SKM-1 treated with dmso at 0.1 percent for 144 hours (cell line): ENCODE measurements at regions not wholly inside any gene's neighbourhood (a gene's known extent, or its start where the extent isn't known, plus 50 kb on each side); places are given as distances from the start of the nearest gene placed in this dataset.

Experiments used
- DNase-seq: peaks from one replicate; lab custom pipeline; 2025; ENCODE audit not compliant: unreplicated experiment; lab: John Stamatoyannopoulos, UW

DNA sequence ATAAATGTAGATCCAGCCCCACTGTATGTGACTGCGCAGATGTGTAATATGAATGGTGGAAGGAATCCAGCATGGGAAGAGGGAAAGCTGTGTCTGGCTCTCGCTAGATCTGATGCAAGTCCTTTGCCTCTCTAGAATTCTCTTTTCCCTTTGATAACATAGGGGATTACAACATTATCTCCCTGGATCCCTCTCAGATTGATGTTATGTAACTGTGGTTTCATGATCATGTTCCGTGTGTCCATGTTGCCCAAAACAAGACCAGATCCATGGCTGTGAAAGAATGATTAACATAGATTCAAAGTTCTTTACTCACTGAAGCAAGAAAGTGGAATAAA, 184.0 kb upstream of the UBL3 start:
- DNase-seq = no peak

DNA sequence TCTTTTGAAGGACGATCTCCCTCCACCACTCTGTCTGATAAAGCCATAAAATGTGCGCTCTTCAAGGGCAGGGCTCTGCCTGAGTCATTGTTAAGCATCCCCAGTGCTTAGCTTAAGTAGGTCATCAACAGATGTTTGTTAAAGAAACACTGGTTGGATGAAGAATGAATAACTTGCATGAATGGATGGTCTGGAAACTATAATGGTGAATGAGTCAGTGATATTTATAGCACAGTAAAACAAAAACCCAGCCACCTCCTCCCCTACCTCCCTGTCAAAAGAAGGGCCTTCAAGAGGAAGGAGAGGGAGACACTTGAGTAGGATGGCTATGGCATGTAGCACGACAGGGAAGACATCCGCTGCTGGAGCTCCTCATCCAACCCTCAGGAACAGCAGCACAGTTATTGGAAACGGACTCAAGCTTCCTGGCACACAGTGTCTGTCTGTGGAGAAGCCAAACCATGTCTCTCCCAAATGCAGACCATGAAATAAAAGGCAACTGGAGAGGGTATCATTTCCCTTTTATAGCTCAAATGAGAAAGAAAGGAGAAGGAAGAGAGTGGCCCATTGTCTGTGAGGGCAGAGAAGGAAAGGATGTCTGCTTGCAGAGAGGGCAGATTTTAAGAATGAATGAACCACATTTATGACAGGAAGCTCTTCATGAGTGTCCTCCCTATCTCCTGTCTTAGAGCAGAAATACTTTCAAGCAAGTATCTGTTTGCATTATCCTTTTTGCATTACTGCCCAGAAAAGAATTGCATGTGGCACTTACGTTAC, 183.5 kb upstream of the UBL3 start:
- no peak for DNase-seq

DNA sequence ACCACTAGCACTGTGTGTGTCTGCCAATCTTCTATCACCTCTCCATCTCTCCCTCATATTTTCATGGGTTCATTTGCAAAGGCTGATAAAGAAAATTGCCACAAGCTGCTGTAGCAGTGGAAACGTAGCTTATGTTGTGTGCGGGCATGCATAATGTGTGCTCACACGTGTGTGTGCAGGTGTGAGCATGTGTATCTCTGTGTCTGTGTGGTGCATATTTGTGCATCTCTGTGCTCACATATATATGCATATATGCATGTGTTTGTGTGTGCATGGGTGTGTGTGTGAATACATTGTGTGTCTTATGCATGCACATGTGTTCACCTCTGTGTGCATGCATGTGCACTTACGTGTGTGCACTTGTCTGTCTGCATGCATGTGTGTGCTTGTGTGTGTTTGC, 181.8 kb upstream of the UBL3 start:
- no peak for DNase-seq

DNA sequence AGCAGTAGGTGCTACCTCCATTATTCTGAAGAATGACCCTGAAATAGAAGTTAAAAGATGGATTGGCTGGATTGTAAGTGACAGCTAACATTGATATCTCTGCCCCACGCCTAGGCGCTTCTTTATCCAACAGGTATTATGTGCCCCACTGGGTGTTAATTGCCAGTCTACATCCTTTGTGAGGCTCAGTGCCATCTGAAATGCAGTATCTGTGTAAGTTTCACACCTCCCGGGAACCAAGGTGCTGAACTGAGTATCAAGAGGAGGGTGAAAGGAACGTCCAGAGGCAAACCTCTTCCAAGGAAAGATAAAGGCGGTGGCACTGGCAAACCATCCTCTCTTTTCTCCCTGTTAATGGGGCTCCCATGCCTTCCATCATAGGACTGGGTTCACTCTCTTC, 181.1 kb upstream of the UBL3 start:
- DNase-seq = no peak

DNA sequence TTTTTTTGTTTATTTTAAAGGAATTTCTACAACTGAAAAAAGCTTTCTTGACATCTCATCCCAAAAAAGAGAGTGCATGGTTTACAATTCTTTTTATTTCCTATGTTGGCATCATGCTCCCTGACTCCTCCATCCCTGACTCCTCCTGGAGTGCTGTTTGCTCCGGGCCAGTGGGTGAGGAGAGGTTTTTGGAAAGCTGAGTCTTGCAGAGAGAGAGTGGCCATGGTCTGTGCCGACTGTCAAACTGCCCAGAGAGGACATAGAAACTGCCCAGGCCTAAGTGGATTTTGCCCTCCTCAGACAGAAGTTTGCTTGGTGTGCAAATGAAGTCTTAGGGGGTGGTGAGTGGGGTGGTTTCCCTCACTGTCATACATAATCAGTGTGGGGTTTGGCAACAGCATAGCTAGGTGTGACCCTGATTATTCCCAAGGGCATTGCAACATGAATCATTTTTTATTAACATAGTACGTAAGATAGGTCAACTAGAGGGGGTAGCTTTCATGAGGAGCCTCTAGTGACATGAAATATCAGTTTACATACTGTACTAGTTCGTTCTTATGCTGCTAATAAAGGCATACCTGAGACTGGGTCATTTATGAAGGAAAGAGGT, 179.8 kb upstream of the UBL3 start:
- DNase-seq = no peak

DNA sequence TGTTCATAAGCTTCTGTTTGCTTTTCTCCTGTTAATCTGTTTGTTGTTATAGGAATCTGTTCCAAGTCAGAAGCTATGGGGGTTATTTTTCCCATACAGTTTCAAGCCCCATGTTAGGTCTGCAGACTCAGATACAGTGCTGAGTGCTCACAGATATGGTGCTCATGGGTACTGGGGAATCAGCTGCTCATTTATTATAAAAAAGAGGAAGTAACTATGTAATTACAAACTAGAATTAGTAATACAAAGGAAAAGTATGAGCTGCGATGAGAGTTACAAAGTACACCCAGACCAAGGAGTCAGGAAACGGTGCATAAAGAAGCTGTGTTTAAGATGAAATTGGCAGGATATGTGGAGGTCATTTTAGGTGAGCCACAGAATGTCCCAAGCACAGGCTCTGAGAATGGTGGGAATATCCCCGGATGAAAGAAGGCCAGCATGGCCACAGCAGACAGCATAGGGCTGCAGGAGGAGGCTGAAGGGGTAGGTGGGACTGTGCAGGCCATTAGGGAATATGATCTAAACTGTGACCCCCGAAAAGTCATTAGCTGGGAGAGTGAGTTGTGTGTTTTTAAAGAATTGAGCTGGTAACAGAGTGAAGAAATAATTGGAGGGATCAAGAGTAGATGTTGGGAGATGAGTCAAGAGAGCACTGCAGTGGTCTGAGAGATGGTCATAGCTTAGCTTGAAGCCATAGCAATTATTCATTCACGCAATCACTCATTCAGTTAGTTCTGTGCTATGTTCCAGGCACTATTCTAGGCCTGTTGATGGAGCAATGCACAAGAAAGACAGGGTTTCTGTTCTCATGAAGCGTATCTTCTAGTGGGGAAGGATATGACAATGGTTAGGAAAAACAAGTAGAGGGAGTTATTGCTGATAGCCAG, 177.4 kb upstream of the UBL3 start:
- no peak for DNase-seq

DNA sequence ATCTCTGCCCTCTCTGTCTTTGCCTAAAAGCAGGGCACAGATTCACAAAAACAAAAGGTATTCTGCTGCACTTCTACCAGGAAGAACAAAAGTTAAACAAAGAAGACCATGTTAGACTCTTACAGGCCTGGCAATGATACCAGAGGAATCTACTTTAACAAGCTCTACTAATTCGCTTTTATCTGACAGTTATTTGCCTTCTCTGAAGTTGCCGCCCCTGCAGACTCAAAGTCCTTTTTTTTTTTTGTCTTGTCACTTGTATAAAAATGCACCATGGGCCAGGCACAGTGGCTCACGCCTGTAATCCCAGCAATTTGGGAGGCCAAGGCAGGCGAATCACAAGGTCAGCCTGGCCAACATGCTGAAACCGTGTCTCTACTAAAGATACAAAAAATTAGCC, 176.5 kb upstream of the UBL3 start:
- no peak for DNase-seq

DNA sequence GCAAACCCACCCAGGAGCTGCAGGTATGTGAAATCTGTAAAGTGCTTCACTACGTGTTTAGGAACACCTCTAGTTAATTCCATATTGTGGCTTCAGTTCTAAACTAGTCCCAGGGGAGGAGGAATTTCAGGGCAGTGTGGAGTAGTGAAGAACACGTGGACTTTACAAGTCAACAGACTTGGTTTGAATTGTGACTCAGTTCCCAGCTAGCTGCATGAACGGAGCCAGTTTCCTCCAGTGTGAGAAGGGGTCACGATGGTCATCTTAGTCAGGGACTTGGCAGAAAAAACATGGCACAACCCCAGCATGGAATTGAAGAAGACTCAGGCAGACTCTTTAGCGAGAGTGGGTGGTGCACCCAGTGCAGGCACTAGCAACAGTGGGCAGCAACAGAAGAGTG, 175.7 kb upstream of the UBL3 start:
- DNase-seq = no peak

DNA sequence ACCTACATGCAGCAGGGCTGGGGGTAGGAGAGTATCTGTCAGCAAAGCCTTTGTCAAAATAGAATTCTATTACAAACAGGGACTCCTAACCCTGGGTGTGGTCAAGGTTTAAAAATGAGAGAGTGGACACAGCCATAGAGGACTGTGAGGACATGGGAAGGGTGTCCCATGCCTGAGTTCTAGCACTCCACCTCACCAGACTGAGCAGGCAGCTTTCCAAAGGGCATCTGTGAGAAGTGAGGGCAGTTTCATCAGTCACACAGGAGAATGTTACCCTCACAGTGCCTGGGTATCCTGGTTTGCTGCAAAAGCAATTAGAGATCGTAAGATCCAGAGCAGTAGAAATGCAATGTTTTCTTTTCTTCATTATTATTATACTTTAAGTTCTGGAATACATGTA, 174.9 kb upstream of the UBL3 start:
- no peak for DNase-seq

DNA sequence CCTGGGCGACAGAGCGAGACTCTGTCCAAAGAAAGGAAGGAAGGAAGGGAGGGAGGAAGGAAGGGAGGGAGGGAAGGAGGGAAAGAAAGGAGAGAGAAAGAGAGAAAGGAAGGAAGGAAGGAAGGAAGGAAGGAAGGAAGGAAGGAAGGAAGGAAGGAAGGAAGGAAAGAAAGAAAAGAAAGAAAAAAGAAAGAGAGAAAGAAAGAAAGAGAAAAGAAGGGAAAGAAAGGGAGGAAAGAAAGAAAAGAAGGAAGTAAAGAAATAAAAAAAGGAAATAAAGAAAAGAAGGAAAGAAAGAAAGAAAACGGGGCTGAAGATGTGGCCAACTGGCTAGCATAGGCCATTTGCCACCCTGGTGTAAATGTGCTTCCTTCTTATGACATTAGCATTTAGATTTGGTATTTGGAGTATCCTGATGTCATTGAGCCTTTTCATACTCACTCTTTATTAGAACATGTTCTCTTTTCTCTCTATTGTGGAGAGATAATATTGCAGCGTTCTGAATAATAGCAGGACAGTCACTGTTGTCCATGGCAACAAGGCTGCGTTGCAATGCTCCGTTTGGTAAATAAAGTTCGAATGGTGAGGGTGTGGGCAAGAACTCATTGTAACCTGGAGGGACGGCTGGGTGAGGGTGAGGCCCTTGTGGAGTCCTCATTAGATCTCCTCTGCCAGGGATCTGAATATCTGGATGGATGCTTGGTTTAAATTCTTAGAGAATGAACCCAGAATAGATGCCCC, 173.9 kb upstream of the UBL3 start:
- no peak for DNase-seq

DNA sequence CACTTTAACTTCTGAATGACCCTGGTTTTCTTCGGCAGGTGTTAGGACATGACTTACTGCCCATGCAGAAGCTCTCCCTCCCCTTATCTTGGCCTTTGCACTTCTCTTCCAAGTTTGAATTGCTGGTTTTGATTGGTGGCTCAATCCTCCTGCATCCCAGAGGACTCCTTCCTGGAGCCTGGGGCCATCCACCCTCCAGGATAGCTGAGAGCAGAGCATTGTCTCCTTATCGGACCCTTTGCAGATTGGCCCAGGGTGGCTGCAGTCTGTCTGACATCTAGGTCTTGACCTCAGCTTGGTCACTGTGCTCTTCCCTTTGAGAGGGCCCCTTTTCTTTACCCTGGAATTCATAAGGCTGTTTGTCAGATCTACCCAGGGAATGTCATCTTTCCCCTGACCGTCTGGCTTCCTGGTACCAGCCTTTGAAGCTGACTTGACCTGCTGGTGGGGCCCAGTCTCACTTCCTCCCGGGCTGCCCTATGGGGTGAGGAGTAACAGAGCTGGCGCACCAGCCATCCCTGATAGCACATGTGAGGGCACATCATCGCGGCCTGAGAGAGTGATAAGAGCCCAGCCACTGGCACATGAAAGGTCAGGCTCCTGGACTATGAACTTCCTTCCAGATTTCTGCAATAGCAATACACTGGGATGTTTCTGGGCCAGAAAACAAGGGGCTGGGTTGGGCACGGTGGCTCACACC, 172.9 kb upstream of the UBL3 start:
- DNase-seq = no peak

DNA sequence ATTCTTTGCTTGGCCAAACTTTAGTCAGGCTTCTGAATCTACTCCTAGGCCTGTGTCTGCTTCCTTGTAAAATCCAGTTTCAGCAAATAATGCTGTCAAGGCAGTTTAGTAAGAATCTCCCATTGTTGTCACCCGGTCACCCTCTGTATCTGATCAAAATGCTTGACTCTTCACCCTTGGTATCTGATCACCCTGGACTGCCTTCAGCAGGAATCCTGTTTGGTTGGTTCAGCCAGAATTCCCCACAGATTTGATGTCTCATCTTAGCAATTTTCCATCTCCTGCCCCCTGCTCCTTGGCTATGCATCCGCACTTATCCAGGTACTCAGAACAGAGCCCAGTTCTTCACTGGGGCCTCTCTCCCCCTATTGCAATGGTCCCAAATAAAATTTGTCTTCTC, 172.4 kb upstream of the UBL3 start:
- DNase-seq = no peak

DNA sequence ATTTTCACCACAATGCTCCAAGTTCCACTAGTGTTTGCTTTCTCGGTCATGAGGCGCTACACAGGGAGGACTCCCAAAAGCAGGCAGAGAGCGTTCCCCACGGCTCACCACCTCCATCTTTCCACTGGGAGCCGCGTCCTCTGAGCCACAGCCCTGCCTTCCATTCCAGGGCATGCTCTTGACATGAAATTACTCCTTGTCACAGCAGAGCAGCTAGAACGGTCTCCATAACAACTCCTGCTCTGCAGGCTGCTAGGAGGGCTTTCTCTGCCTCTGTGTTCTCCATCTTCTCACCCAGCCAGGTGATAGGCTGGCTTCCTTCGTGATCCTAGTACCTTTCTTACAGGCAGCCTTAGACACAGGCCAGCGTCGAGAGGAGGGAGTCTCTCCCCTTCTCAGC, 171.8 kb upstream of the UBL3 start:
- DNase-seq = no peak

DNA sequence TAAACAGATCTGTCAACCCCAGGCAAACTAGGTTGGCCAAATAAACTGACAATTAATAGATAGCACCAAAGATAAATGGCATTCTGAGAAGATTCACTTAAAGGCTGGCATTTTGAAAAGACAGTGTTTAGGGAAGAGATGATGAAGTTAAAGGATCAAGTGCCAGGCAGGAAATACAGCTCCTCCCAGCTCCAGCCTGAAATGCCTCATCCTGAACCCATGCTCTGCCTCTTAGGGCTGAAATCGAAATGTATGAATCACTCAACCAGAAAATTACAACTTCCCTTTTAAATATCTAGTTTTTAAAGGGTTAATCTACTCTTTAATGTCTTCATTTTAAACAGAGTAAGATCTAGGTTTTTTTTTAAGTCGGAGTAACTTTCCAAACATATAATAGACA, 171.2 kb upstream of the UBL3 start:
- no peak for DNase-seq

DNA sequence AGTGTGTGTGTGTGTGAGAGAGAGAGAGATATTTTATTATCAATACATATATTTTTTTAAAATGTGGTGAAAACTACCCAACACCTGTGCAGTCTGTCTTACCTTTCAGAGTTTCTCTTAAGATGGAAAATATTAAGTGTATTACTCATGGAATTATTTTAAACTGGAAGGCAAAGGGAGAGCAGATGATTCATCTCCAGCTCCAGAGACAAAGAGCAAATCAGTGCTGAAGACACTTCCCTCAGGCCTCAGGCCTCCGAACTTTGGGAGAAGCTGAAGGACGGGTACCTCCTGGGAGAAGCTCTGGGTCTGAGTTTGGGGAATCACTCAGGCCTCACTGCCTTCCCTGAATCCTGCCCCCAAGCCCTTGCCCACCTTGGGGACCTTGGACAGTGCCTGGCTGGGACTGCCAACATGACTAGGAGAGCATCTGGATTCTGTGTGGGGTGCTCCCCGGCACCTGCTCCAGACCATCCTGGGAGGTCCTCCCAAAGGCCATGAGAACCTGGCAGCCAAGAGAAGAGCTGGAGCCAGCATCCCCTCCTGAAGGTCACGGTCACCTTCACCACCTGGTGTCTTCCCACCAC, 170.4 kb upstream of the UBL3 start:
- DNase-seq = no peak

DNA sequence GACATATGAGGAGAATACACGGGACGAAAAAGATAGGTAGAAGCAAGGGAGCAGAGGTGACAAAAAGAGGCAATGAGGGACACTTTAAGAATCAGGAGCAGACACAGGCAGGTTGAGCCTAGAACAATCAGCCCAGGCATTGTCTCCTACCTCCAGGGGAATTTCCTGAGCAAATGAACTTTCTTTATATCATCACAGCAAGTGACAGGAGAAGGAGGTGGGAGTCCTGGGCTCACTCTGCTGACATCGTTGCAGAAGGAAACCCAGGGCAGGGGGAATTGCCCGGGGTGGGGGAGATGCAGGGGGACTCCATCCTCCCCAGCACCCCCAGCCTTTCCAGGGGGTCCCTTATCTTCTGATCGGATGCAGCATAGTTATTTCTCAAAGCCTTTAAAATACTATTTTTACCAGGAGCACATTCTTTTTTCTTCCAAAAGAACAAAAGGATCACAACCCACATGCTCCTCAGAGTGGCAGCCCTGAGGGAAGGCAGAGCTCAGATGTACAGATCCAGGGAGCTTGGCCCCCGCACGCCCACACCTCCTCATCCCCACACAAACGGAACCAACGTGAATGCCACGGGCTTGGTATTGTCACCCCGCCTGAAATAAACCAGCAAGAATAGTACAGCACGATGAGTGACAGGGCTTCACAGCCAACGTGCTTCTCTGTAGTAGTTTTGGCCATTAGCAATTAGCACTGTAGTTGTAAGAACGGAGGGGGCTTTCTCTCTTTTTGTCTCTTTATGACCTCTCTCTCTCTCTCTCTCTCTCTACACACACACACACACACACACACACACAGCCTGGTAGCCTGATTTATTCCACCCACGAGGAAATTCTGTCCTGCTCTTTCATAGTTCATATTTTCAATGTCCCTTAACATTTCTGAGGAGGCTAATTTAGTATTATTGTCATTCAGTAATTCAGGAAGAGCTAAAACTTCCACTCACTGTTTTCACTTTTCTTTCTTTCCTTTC, 169.5 kb upstream of the UBL3 start:
- DNase-seq = no peak

DNA sequence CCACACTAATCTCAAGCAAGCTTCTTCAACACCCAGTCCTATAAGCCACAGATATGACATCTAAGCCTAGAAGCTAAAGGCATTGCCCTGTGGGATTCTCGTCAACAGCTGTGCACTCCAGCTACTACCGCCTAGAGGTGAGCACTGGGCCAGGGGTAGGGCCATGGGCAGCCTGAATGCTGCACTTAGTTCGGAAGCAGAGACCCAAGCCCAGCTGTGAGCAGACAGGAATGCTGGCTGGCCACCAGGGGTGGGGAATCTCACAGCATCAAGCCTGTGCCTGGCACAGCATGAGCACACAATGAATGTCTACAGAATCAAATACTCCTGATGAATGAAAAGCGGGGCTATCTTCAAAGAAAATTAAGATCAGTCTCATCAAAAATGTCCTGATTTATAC, 167.5 kb upstream of the UBL3 start:
- no peak for DNase-seq

DNA sequence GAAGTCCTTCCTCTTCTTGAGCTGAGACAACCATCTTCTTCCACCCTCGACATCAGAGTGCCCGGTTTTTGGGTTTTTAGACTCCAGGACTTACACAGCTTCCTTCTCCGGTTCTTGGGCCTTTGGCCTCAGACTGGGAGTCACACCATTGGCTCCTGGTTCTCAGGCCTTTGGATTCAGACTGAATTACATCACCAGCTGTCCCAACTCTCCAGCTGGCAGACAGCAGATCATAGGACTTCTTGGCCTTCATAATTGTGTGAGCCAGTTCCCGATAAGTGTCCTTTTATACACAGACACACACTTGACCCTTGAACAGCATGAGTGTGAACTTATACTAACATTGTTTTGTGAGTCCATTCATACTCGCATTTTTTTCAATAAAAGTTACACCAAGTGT, 166.0 kb upstream of the UBL3 start:
- no peak for DNase-seq

DNA sequence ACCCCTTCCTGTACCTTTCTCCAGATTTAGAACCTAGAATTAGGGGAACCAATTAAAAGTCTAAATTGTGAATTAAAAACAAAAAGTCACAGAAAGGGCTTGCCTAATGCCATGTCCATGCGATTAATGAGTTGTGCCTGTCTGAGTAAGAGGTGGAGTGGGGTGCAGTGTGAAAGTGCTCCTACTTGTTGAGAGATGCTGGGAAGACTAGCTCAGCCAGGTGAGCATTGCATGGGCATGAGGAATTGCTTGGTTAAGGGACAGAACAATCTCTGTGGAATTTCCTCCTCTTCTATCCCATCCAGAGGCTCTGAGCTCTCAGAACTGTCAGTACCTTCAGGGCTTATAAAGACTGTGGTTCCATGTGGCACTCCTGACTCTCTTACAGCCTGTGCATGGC, 159.0 kb upstream of the UBL3 start:
- no peak for DNase-seq
